ENCODE measurements at regions not wholly inside any gene's neighbourhood (a gene's known extent, or its start where the extent isn't known, plus 50 kb on each side); places are given as distances from the start of the nearest gene placed in this dataset.
"Not testable (repeated sequence)": the region's sequence is repeated elsewhere in the genome, so short reads cannot be mapped to it uniquely, and the experiment has no call there.

DNA sequence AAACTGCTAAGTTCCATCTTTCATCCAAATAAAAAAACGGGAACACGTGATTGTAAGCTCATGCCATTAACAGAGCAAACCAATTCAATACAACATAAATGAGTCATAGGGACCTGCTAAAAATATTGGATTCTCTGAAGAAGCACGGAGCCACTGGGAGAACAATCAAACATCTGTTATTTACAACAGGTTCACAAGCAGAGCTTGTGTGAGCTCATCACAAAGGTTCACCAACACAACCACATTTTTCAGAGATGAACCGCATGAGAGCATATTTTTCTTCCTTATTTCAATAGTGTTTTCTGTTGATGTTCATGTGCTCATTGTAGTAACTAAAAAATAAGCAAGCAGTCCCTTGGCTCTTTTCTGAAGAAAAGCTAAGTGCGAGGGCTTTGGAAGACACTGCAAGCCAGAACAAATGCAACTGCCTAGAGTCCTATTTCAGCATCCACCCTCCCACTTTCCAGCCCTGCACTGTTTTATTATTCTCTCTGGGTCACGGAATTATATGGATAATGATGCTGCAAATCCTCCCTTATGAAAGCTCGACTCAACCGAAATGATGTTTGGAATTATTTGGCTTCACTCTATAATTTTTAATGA, 545.8 kb downstream of the LIG4 start:
- no peak for ATAC-seq
- H3K9me3 Mint-ChIP-seq: peaks cover 0 to 19% (median 4%) of the 10 kb centered on the region in 9 donors
- POLR2A ChIA-PET: no interaction called here

DNA sequence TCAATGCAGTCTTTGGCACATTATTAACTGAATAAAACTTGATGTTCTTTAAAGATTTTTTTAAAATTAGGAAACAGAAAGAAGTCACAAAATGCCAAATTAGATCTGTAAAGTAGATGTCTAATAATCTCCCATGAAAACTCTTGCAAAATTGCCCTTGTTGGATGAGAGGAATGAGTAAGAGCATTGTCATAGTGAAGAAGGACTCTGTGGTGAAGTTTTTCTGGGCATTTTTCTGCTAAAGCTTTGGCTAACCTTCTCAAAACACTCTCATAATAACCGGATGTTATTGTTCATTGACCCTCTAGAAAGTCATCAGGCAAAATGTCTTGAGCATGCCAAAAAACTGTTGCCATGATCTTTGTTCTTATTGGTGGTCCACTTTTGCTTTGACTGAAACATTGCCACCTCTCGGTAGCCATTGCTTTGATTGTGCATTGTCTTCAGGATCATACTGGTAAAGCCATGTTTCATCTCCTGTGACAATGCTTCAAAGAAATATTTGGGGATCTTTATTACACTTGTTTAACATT, 549.3 kb downstream of the LIG4 start:
- Mint-ChIP-seq H3K4me1 (no peaks in the 10 kb centered on the region), H3K36me3 (no peaks in the 10 kb centered on the region), H3K9me3 (peaks cover 0 to 15% (median 5%) of the 10 kb centered on the region in 9 donors), H3K27ac (no peak overlapping the region), H3K4me3 (no peak overlapping the region), H3K27me3 (peaks cover 0 to 8% (median 0%) of the 10 kb centered on the region in 5 donors)
- no peak for ATAC-seq
- POLR2A ChIA-PET: no interaction called here
- no peak for DNase-seq

More for the DNA sequence above, 545.8 kb downstream of the LIG4 start:
- DNase-seq: no peak
- H3K27ac Mint-ChIP-seq: no peak overlapping the region
- H3K27me3 Mint-ChIP-seq: peaks cover 0 to 4% (median 0%) of the 10 kb centered on the region in 5 donors
- no peak overlapping the region for H3K4me3 Mint-ChIP-seq
- H3K4me1 Mint-ChIP-seq: no peaks in the 10 kb centered on the region
- H3K36me3 Mint-ChIP-seq: no peaks in the 10 kb centered on the region

DNA sequence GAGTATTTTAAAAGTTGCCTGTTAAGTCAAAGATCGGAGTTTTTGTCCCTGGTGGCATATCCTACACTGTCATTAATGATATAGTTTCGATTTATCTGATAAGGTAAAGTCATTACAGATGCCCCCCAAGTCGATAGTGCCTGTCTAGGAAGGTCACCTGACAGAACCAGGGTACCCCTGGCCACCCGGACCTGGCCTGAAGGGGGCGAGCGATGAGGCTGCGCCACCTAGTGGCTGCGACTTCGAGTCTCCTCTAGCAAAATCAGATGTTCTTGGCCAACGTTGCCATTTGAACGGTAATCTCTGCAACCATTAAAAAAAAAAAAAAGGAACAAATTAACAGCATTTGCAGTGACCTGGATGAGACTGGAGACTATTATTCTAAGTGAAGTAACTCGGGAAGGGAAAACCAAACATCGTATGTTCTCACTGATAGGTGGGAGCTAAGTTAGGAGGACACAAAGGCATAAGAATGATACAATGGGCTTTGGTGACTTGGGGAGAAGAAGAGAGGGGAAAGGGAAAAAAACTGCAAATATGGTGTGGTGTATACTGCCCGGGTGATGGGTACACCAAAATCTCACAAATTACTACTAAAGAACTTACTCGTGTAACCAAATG, 565.1 kb downstream of the LIG4 start:
- Mint-ChIP-seq H3K36me3 (no peaks in the 10 kb centered on the region), H3K4me1 (no peaks in the 10 kb centered on the region), H3K4me3 (no peak overlapping the region), H3K9me3 (peaks cover 0 to 12% (median 0%) of the 10 kb centered on the region in 9 donors), H3K27me3 (peaks cover 0 to 32% (median 3%) of the 10 kb centered on the region in 5 donors), H3K27ac (no peak overlapping the region)
- DNase-seq (peak in 8 of 10 donors; percentile 0 to 24 (median 4)), ATAC-seq (no peak)
- POLR2A ChIA-PET: no interaction called here

DNA sequence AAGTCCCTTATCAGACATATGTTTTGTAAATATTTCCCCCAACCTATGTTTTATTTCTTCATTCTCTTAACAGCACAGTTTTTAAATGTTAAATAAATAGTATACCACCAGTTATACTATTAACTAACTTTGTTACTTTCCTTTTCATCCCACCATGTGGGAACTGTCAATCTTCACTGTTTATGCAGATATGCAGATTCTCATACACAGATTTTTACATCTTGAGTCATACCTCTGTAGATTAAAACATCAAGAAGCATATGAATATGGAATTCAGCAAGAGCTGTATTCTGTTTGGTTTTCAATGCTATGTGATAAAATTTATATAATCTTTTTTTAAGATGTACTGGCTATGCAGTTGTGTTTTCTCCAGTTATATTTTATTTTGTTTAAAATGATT, 566.3 kb downstream of the LIG4 start:
- DNase-seq: no peak
- Mint-ChIP-seq H3K4me3 (no peak overlapping the region), H3K4me1 (no peaks in the 10 kb centered on the region), H3K36me3 (no peaks in the 10 kb centered on the region), H3K27ac (no peak overlapping the region), H3K9me3 (peaks cover 0 to 5% (median 0%) of the 10 kb centered on the region in 9 donors), H3K27me3 (peaks cover 0 to 28% (median 3%) of the 10 kb centered on the region in 5 donors)
- no peak for ATAC-seq
- POLR2A ChIA-PET: no interaction called here

DNA sequence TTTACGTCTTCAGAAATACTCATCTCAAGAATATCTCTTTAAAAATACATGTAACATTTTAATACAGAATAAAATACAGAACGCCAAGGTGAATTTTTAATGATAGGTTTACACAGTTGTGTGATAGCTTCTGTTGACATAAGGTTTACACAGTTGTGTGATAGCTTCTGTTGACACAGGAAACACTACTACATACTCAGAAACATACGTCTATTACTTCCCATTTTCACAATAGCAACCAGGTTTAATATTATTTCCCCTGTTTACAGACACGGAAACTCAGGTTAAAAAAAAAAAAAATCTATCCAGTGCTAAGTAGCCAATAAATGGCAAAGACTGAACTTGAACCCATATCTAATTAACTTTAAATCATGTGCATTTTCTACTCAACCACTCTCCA, 571.2 kb downstream of the LIG4 start:
- no peak overlapping the region for H3K4me3 Mint-ChIP-seq
- no peak for ATAC-seq
- H3K27me3 Mint-ChIP-seq: no peaks in the 10 kb centered on the region
- no peaks in the 10 kb centered on the region for H3K36me3 Mint-ChIP-seq
- H3K9me3 Mint-ChIP-seq: peaks cover 0 to 8% (median 0%) of the 10 kb centered on the region in 9 donors
- POLR2A ChIA-PET: no interaction called here
- no peaks in the 10 kb centered on the region for H3K4me1 Mint-ChIP-seq
- H3K27ac Mint-ChIP-seq: no peak overlapping the region
- no peak for DNase-seq

DNA sequence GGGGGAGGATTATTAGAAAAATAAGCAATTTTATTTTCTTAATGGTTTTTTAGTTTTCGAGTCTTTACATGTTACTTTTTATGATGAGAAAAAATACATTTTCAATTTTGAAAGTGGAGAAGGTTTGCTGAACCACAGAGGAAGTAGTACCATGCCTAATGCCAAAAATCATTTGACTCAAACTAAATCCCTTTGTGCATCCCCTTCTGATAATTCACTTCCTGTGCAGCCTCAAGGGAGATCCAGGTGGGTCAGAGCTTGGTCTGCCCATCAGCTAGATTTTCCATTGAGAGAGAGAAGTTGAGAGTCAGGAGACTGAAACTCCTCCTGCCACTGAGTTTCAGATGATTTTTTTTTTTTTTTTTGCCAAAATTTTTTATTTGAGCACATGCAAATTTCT, 571.7 kb downstream of the LIG4 start:
- Mint-ChIP-seq H3K27me3 (no peaks in the 10 kb centered on the region), H3K27ac (no peak overlapping the region), H3K9me3 (peaks cover 0 to 8% (median 0%) of the 10 kb centered on the region in 9 donors), H3K4me3 (no peak overlapping the region), H3K36me3 (no peaks in the 10 kb centered on the region), H3K4me1 (no peaks in the 10 kb centered on the region)
- no peak for ATAC-seq
- POLR2A ChIA-PET: no interaction called here
- no peak for DNase-seq

DNA sequence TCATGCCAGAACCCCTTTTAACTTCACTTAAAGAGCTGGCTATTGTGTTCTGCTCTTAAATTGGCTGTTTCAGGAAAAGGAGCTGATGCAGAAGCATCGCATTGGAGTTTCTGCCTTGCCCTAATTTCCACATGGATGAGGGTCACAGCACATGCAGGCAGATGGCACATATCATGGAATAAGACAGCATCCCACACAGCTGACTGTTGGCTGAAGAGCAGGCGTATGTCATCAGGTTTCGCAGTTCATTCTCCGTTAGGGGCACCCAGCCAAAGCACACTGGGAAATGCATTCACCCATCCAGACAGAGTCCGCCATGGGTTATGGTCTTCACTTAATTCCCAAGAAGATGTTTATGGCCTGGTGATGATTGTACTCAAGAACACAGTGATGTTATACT, 572.5 kb downstream of the LIG4 start:
- ATAC-seq (no peak), DNase-seq (no peak)
- no peaks in the 10 kb centered on the region for H3K4me1 Mint-ChIP-seq
- H3K27ac Mint-ChIP-seq: no peak overlapping the region
- no peaks in the 10 kb centered on the region for H3K36me3 Mint-ChIP-seq
- POLR2A ChIA-PET: no interaction called here
- H3K9me3 Mint-ChIP-seq: peaks cover 0 to 8% (median 0%) of the 10 kb centered on the region in 9 donors
- H3K4me3 Mint-ChIP-seq: no peak overlapping the region
- no peaks in the 10 kb centered on the region for H3K27me3 Mint-ChIP-seq

DNA sequence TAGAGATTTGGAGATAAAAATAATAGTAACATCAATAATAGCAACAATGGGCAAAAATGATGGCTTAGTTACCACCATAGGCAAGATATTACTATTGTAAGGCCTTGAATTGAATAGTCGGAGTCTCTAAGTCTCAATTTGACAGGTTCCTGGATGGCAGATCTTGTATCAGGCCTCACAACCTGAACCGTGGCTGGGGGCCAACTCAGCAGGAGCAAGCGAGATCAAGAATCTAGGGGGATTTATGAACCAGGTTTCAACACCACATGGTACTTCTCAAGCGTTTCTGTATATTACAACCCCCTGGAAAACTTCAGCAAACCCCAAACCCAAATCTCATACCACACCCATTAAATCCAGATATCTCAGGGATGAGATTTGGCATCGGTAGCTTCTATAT, 573.8 kb downstream of the LIG4 start:
- Mint-ChIP-seq H3K27me3 (no peaks in the 10 kb centered on the region), H3K36me3 (no peaks in the 10 kb centered on the region), H3K27ac (no peak overlapping the region), H3K9me3 (peaks cover 0 to 8% (median 0%) of the 10 kb centered on the region in 9 donors), H3K4me3 (no peak overlapping the region), H3K4me1 (no peaks in the 10 kb centered on the region)
- POLR2A ChIA-PET: no interaction called here
- DNase-seq: no peak
- ATAC-seq: no peak

DNA sequence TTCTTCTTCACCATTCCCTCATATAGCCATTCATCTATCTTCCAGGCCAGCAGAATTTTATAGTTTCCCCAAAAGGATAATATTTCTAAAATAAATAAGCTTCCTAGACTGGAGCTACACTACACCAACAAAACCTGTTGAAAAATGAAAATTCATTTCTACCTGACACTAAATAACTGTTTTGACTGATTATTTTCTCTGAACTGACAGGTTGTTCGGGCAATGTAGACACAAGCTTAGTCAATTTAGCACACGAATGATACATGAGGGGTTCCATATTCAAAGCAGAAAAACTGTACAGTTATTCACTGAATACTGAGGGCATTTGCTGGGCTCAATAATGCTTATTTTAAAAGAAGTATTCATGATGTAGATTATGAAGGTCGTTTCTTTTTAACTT, 589.7 kb downstream of the LIG4 start:
- H3K36me3 Mint-ChIP-seq: no peaks in the 10 kb centered on the region
- H3K27ac Mint-ChIP-seq: no peak overlapping the region
- no peak overlapping the region for H3K4me3 Mint-ChIP-seq
- no peaks in the 10 kb centered on the region for H3K27me3 Mint-ChIP-seq
- ATAC-seq (no peak), DNase-seq (no peak)
- H3K4me1 Mint-ChIP-seq: no peaks in the 10 kb centered on the region
- peaks cover 0 to 13% (median 0%) of the 10 kb centered on the region in 9 donors for H3K9me3 Mint-ChIP-seq
- POLR2A ChIA-PET: no interaction called here

DNA sequence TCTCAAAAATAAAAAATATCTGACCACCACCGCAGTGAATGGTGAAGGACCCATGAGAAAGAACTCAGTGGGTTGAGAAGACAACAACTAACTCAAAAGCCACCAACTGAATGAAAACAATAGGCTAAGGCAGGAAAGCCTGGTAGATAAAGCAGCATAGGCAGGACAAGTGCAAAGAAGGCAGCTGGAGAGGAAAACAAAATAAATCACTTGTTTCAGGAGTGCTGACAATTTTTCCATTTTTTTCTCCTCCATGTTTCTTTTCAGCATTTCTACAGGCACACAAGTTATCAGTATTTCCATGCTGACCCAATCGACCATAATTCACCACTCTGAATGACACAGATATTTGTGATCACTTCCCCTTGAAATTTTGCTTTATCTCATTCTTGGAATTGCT, 597.8 kb downstream of the LIG4 start:
- Mint-ChIP-seq H3K4me3 (no peak overlapping the region), H3K27me3 (no peaks in the 10 kb centered on the region), H3K9me3 (peaks cover 0 to 11% (median 0%) of the 10 kb centered on the region in 9 donors), H3K27ac (no peak overlapping the region), H3K36me3 (no peaks in the 10 kb centered on the region), H3K4me1 (no peaks in the 10 kb centered on the region)
- no peak for DNase-seq
- no peak for ATAC-seq
- POLR2A ChIA-PET: no interaction called here

DNA sequence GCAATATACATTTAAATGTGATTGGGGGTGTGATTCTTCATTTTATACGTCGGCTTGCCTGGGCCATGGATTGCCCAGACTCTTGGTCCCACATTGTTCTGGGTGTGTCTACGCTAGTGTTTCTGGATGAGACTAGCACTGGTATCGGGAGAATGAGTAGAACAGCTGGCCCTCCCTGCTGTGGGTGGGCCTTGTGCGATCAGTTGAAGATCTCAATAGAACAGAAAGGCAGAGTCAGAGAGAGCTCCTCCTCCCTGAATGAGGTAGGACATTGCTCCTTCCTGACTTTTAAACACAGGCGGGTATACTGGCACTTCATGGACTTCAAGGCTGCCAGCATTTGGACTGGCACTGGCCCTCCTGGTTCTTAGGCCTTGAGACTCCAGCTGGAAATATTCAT, 603.0 kb downstream of the LIG4 start:
- no peak overlapping the region for H3K4me3 Mint-ChIP-seq
- DNase-seq (no peak), ATAC-seq (no peak)
- H3K27ac Mint-ChIP-seq: no peak overlapping the region
- no peaks in the 10 kb centered on the region for H3K36me3 Mint-ChIP-seq
- H3K27me3 Mint-ChIP-seq: no peaks in the 10 kb centered on the region
- POLR2A ChIA-PET: no interaction called here
- H3K9me3 Mint-ChIP-seq: peaks cover 0 to 14% (median 4%) of the 10 kb centered on the region in 9 donors
- no peaks in the 10 kb centered on the region for H3K4me1 Mint-ChIP-seq

DNA sequence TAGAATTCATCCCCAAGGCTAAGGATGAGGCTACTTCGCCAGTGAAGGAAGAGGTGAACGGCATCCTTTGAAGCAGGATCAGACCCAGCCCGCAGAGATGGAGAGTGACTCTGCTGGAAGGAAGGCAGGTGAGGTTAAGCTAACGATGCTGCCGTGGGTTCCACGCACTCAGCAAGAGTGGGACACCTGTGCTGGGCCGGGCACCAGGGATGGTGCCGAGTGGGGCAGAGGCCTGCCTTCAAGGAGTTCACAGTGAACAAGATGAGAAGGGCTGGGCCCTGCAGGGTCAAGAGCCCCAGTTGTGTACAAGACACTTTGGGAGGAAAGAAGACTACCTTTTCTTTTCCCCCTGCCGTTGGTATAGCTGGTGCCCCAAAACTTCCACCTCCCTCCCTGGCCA, 606.6 kb downstream of the LIG4 start:
- DNase-seq (no peak), ATAC-seq (no peak)
- Mint-ChIP-seq H3K36me3 (no peaks in the 10 kb centered on the region), H3K27me3 (no peaks in the 10 kb centered on the region), H3K27ac (no peak overlapping the region), H3K4me1 (no peaks in the 10 kb centered on the region), H3K4me3 (no peak overlapping the region), H3K9me3 (peaks cover 0 to 13% (median 4%) of the 10 kb centered on the region in 9 donors)
- POLR2A ChIA-PET: no interaction called here

DNA sequence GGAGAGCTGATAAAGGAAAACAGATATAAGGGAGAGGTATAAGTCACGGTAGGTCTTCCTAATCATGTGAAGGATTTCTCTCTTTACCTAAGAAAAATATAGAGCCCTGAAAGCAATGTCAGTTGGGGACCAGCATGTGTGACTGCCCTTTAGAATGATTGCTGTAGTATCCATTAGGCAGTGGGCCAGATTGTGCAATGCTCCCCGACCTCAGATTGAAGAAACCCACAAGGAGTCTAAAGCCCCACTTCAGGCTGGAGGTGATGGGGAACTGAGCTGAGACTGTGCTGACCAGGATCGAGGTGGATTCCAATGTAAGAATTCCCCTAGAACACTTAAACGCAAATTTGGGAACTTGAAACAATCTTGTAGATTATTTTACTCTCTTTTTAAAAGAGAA, 614.4 kb downstream of the LIG4 start:
- Mint-ChIP-seq H3K9me3 (peaks cover 0 to 4% (median 0%) of the 10 kb centered on the region in 9 donors), H3K27me3 (no peaks in the 10 kb centered on the region), H3K36me3 (no peaks in the 10 kb centered on the region), H3K27ac (no peak overlapping the region), H3K4me3 (no peak overlapping the region), H3K4me1 (no peaks in the 10 kb centered on the region)
- ATAC-seq: no peak
- DNase-seq: no peak
- POLR2A ChIA-PET: no interaction called here

DNA sequence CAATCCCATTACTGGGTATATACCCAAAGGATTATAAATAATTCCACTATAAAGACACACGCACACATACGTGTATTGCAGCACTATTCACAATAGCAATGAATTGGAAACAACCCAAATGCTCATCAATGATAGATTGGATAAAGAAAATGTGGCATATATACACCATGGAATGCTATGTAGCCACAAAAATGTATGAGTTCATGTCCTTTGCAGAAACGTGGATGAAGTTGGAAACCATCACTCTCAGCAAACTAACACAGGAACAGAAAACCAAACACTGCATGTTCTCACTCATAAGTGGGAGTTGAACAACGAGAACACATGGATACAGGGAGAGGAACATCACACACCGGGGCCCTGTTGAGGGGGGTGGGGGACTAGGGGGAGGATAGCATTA, 619.0 kb downstream of the LIG4 start:
- H3K4me1 Mint-ChIP-seq, ATAC-seq, DNase-seq, H3K27ac Mint-ChIP-seq, H3K27me3 Mint-ChIP-seq, H3K4me3 Mint-ChIP-seq, H3K36me3 Mint-ChIP-seq, H3K9me3 Mint-ChIP-seq, POLR2A ChIA-PET: not testable (repeated sequence)

All from naive thymus-derived CD8-positive, alpha-beta T cell (primary cell).